ENCODE measurements at regions not wholly inside any gene's neighbourhood (a gene's known extent, or its start where the extent isn't known, plus 50 kb on each side); places are given as distances from the start of the nearest gene placed in this dataset.

DNA sequence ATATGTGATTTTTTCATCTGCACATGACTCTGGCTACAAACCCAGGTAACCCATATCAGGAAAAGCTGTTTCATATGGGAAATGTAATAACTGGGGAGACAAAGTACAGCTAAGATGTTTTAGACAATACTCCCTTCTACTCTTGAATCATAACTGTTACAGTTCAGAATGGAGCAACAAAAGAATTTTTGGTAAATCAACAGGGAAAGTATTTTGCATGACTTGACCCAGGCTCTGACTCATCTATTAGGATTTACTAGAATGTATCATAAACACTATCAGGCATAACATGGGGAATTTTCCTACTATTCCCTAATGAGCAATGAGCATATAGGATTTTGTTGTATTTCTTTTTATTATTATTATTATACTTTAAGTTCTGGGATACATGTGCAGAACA lies 553.0 kb downstream of the SLC16A7 start:
- Histone ChIP-seq H3K27ac (ENCODE audit: low read depth in 2 of 2, low read length in 2 of 2) (no peak overlapping the region), H3K4me1 (ENCODE audit: control insufficient read depth in 2 of 2, insufficient read depth in 2 of 2, low read length in 2 of 2) (no peaks in the 10 kb centered on the region), H3K27me3 (ENCODE audit: control insufficient read depth in 2 of 2, insufficient read depth in 2 of 2, low read length in 2 of 2) (no peaks in the 10 kb centered on the region), H3K9me3 (ENCODE audit: control insufficient read depth in 2 of 2, low read length in 2 of 2) (no peaks in the 10 kb centered on the region), H3K4me3 (ENCODE audit: low read length in 2 of 2) (no peak overlapping the region), H3K9ac (ENCODE audit: low read depth in 1 of 2, low read length in 2 of 2) (no peak overlapping the region), H3K36me3 (ENCODE audit: control insufficient read depth in 2 of 2, insufficient read depth in 2 of 2, low read length in 2 of 2) (no peaks in the 10 kb centered on the region)

DNA sequence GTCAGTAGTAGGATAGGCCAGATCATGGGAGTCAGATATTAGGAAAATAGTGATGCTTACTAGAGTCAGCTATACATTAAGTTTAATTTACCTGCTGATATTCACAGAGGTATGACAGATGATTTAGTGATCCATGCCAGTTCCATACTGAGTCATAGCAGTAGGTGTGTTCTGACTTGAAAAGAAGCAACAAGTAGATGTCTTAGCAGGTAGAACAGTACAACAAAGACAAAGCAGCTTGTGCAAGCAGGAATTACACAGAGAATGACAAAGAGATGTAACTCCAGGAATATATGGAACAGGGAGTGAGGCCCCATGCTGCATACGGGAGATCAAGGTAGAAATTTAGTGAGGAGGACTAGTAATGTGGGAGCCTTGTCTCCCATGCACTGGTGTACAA lies 556.9 kb downstream of the SLC16A7 start:
- no peak overlapping the region for H3K27ac ChIP-seq (ENCODE audit: low read depth in 2 of 2, low read length in 2 of 2)
- H3K27me3 ChIP-seq (ENCODE audit: control insufficient read depth in 2 of 2, insufficient read depth in 2 of 2, low read length in 2 of 2), result no peaks in the 10 kb centered on the region
- no peaks in the 10 kb centered on the region for H3K9me3 ChIP-seq (ENCODE audit: control insufficient read depth in 2 of 2, low read length in 2 of 2)
- H3K4me1 ChIP-seq (ENCODE audit: control insufficient read depth in 2 of 2, insufficient read depth in 2 of 2, low read length in 2 of 2), result no peaks in the 10 kb centered on the region
- H3K36me3 ChIP-seq (ENCODE audit: control insufficient read depth in 2 of 2, insufficient read depth in 2 of 2, low read length in 2 of 2), result no peaks in the 10 kb centered on the region
- no peak overlapping the region for H3K4me3 ChIP-seq (ENCODE audit: low read length in 2 of 2)
- no peak overlapping the region for H3K9ac ChIP-seq (ENCODE audit: low read depth in 1 of 2, low read length in 2 of 2)

GRCh38 chr12:60159761-60160160 lies 563.9 kb downstream of the SLC16A7 start:
- H3K4me3 ChIP-seq (ENCODE audit: low read length in 2 of 2), result no peak overlapping the region
- H3K36me3 ChIP-seq (ENCODE audit: control insufficient read depth in 2 of 2, insufficient read depth in 2 of 2, low read length in 2 of 2), result no peaks in the 10 kb centered on the region
- no peaks in the 10 kb centered on the region for H3K27me3 ChIP-seq (ENCODE audit: control insufficient read depth in 2 of 2, insufficient read depth in 2 of 2, low read length in 2 of 2)
- H3K9me3 ChIP-seq (ENCODE audit: control insufficient read depth in 2 of 2, low read length in 2 of 2), result no peaks in the 10 kb centered on the region
- H3K4me1 ChIP-seq (ENCODE audit: control insufficient read depth in 2 of 2, insufficient read depth in 2 of 2, low read length in 2 of 2), result no peaks in the 10 kb centered on the region
- no peak overlapping the region for H3K27ac ChIP-seq (ENCODE audit: low read depth in 2 of 2, low read length in 2 of 2)
- no peak overlapping the region for H3K9ac ChIP-seq (ENCODE audit: low read depth in 1 of 2, low read length in 2 of 2)

DNA sequence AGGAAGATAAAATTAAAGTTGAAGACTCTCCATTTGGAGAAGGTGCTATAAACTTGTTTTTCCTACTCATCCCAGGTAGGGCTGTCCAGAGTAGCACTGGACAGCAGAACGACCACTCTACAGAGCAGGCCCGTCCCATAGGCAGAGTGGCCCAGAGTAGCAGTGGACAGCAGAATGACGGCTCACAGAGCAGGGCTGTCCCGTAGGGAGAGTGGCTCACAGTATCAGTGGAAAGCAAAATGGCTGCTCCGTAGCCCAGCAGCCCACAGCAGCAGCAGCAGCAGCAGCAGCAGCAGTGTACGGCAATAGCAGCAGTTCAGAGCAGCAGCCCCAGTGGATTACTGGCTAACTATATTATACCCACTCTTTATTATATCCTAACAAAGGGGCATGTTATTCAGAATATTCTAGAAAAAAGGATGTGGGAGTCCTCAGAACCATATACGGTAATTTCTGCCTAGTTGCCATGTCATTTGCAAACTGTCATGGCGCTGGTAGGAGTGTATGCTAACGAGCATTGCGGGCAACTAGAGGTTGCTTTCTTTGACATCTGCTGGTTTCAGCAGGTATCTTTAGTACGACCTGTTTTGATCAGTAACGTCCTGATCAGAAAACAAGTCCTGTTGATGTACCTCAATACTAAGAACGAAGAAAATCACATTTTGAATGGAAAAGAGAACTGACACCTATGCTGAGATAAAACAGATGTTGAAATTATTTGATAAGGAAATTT lies 567.3 kb downstream of the SLC16A7 start:
- Histone ChIP-seq H3K27me3 (ENCODE audit: control insufficient read depth in 2 of 2, insufficient read depth in 2 of 2, low read length in 2 of 2) (no peaks in the 10 kb centered on the region), H3K9ac (ENCODE audit: low read depth in 1 of 2, low read length in 2 of 2) (no peak overlapping the region), H3K4me1 (ENCODE audit: control insufficient read depth in 2 of 2, insufficient read depth in 2 of 2, low read length in 2 of 2) (no peaks in the 10 kb centered on the region), H3K4me3 (ENCODE audit: low read length in 2 of 2) (no peak overlapping the region), H3K9me3 (ENCODE audit: control insufficient read depth in 2 of 2, low read length in 2 of 2) (no peaks in the 10 kb centered on the region), H3K27ac (ENCODE audit: low read depth in 2 of 2, low read length in 2 of 2) (no peak overlapping the region), H3K36me3 (ENCODE audit: control insufficient read depth in 2 of 2, insufficient read depth in 2 of 2, low read length in 2 of 2) (no peaks in the 10 kb centered on the region)

DNA sequence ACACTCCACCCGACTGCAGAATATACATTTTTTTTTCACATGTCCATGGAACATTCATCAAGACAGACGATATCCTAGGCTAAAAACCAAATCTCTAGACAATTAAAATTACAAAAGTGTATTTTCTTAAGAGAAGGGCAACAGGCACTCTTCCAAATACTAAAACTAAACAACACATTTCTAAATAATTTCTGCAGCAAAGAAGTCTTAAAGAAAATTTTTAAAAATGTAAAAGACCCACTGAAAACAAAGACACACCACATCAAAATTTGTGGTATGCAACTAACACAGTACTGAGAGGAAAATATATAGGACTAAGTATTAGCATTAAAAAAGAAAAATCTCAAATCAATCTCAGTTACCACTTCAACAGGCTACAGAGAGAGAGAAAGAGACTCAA lies 570.0 kb downstream of the SLC16A7 start:
- Histone ChIP-seq H3K36me3 (ENCODE audit: control insufficient read depth in 2 of 2, insufficient read depth in 2 of 2, low read length in 2 of 2) (no peaks in the 10 kb centered on the region), H3K4me3 (ENCODE audit: low read length in 2 of 2) (no peak overlapping the region), H3K27ac (ENCODE audit: low read depth in 2 of 2, low read length in 2 of 2) (no peak overlapping the region), H3K9ac (ENCODE audit: low read depth in 1 of 2, low read length in 2 of 2) (no peak overlapping the region), H3K4me1 (ENCODE audit: control insufficient read depth in 2 of 2, insufficient read depth in 2 of 2, low read length in 2 of 2) (no peaks in the 10 kb centered on the region), H3K9me3 (ENCODE audit: control insufficient read depth in 2 of 2, low read length in 2 of 2) (no peaks in the 10 kb centered on the region), H3K27me3 (ENCODE audit: control insufficient read depth in 2 of 2, insufficient read depth in 2 of 2, low read length in 2 of 2) (no peaks in the 10 kb centered on the region)

DNA sequence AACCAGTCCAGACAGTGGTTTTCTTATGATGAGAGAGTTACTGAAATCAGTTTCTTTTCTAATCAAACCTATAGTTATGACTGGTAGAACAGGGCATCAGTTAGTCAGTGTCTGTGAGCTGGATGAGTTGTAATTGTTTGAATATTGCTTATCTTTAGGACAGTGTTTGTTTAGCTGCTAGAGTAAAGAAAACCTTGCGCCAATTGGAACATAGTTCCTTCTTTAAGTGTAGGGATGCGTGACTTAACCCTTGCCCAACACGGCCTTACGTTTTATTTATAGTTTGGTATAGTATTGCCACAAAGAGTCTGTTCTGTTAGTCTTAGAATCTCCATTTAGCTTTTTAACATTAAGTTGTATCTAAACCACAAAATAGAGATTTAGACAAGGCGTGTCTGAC lies 572.6 kb downstream of the SLC16A7 start:
- no peak overlapping the region for H3K9ac ChIP-seq (ENCODE audit: low read depth in 1 of 2, low read length in 2 of 2)
- no peaks in the 10 kb centered on the region for H3K4me1 ChIP-seq (ENCODE audit: control insufficient read depth in 2 of 2, insufficient read depth in 2 of 2, low read length in 2 of 2)
- no peaks in the 10 kb centered on the region for H3K36me3 ChIP-seq (ENCODE audit: control insufficient read depth in 2 of 2, insufficient read depth in 2 of 2, low read length in 2 of 2)
- H3K27me3 ChIP-seq (ENCODE audit: control insufficient read depth in 2 of 2, insufficient read depth in 2 of 2, low read length in 2 of 2), result no peaks in the 10 kb centered on the region
- H3K9me3 ChIP-seq (ENCODE audit: control insufficient read depth in 2 of 2, low read length in 2 of 2), result no peaks in the 10 kb centered on the region
- H3K27ac ChIP-seq (ENCODE audit: low read depth in 2 of 2, low read length in 2 of 2), result no peak overlapping the region
- H3K4me3 ChIP-seq (ENCODE audit: low read length in 2 of 2), result no peak overlapping the region

DNA sequence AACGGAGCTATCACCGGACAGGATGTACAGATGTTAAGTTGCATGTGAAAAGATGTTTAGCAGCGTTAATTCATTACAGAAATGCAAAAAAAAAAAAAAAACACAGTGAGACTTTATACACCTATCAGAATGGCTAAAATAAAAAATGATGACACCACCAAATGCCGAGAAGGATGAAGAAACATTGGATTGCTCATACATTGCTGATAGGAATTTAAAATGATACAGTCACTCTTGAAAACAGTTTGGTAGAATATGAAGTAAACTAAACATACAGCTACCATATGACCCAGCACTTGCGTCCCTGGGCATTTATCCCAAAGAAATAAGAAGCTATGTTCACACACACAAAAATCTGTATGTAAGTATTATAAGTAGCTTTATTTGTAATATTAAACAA lies 574.1 kb downstream of the SLC16A7 start:
- Histone ChIP-seq H3K4me1 (ENCODE audit: control insufficient read depth in 2 of 2, insufficient read depth in 2 of 2, low read length in 2 of 2) (no peaks in the 10 kb centered on the region), H3K9me3 (ENCODE audit: control insufficient read depth in 2 of 2, low read length in 2 of 2) (no peaks in the 10 kb centered on the region), H3K9ac (ENCODE audit: low read depth in 1 of 2, low read length in 2 of 2) (no peak overlapping the region), H3K27ac (ENCODE audit: low read depth in 2 of 2, low read length in 2 of 2) (no peak overlapping the region), H3K4me3 (ENCODE audit: low read length in 2 of 2) (no peak overlapping the region), H3K36me3 (ENCODE audit: control insufficient read depth in 2 of 2, insufficient read depth in 2 of 2, low read length in 2 of 2) (no peaks in the 10 kb centered on the region), H3K27me3 (ENCODE audit: control insufficient read depth in 2 of 2, insufficient read depth in 2 of 2, low read length in 2 of 2) (no peaks in the 10 kb centered on the region)

- no peaks in the 10 kb centered on the region for H3K9me3 ChIP-seq (ENCODE audit: control insufficient read depth in 2 of 2, low read length in 2 of 2)
- H3K27me3 ChIP-seq (ENCODE audit: control insufficient read depth in 2 of 2, insufficient read depth in 2 of 2, low read length in 2 of 2), result no peaks in the 10 kb centered on the region
- no peak overlapping the region for H3K27ac ChIP-seq (ENCODE audit: low read depth in 2 of 2, low read length in 2 of 2)
- no peak overlapping the region for H3K9ac ChIP-seq (ENCODE audit: low read depth in 1 of 2, low read length in 2 of 2)
- no peak overlapping the region for H3K4me3 ChIP-seq (ENCODE audit: low read length in 2 of 2)
- no peaks in the 10 kb centered on the region for H3K4me1 ChIP-seq (ENCODE audit: control insufficient read depth in 2 of 2, insufficient read depth in 2 of 2, low read length in 2 of 2)
- no peaks in the 10 kb centered on the region for H3K36me3 ChIP-seq (ENCODE audit: control insufficient read depth in 2 of 2, insufficient read depth in 2 of 2, low read length in 2 of 2)
Observed at GRCh38 chr12:60172266-60173211, 576.7 kb downstream of the SLC16A7 start.

GRCh38 chr12:60173224-60174170 lies 577.7 kb downstream of the SLC16A7 start:
- Histone ChIP-seq H3K4me3 (ENCODE audit: low read length in 2 of 2) (no peak overlapping the region), H3K4me1 (ENCODE audit: control insufficient read depth in 2 of 2, insufficient read depth in 2 of 2, low read length in 2 of 2) (no peaks in the 10 kb centered on the region), H3K36me3 (ENCODE audit: control insufficient read depth in 2 of 2, insufficient read depth in 2 of 2, low read length in 2 of 2) (no peaks in the 10 kb centered on the region), H3K27me3 (ENCODE audit: control insufficient read depth in 2 of 2, insufficient read depth in 2 of 2, low read length in 2 of 2) (no peaks in the 10 kb centered on the region), H3K27ac (ENCODE audit: low read depth in 2 of 2, low read length in 2 of 2) (no peak overlapping the region), H3K9me3 (ENCODE audit: control insufficient read depth in 2 of 2, low read length in 2 of 2) (no peaks in the 10 kb centered on the region), H3K9ac (ENCODE audit: low read depth in 1 of 2, low read length in 2 of 2) (no peak overlapping the region)
